Astrocyte (in vitro differentiated cells and primary cell): ENCODE measurements at regions not wholly inside any gene's neighbourhood (a gene's known extent, or its start where the extent isn't known, plus 50 kb on each side); places are given as distances from the start of the nearest gene placed in this dataset.

Experiments used
- DNase-seq: peaks from one replicate; pipeline ENCODE4 v3.0.0-alpha.2; 2010; ENCODE audit warnings: low read depth
- FAIRE-seq: peaks from 2 replicates; lab custom pipeline; 2011; peaks lifted over from hg19 to GRCh38; lab: Jason Lieb, UNC
- H2AFZ ChIP-seq: 2 replicates; pipeline ENCODE4 v1.6.0; 2012; ENCODE audit warnings: low read depth, low read length, inconsistent platforms
- H3K27ac ChIP-seq: 2 replicates; pipeline ENCODE4 v1.5.1; 2011; ENCODE audit warnings: low read depth, low read length, inconsistent platforms
- H3K27me3 ChIP-seq: 2 replicates; pipeline ENCODE4 v1.6.0; 2011; ENCODE audit warnings: low read length, inconsistent platforms; ENCODE audit not compliant: insufficient read depth
- H3K36me3 ChIP-seq: 2 replicates; pipeline ENCODE4 v1.5.1; 2011; ENCODE audit warnings: low read length, inconsistent platforms; ENCODE audit not compliant: insufficient read depth
- H3K4me1 ChIP-seq: 2 replicates; pipeline ENCODE4 v1.5.1; 2011; ENCODE audit warnings: low read length, inconsistent platforms; ENCODE audit not compliant: insufficient read depth
- H3K4me2 ChIP-seq: 2 replicates; pipeline ENCODE4 v1.6.0; 2012; ENCODE audit warnings: low read length, inconsistent platforms
- H3K4me3 ChIP-seq: 2 replicates; pipeline ENCODE4 v1.5.1; 2011; ENCODE audit warnings: low read depth, mild to moderate bottlenecking, low read length, inconsistent platforms; ENCODE audit not compliant: insufficient read depth
- H3K79me2 ChIP-seq: 2 replicates; pipeline ENCODE4 v1.6.0; 2012; ENCODE audit warnings: mild to moderate bottlenecking, low read length, inconsistent platforms; ENCODE audit not compliant: insufficient read depth
- H3K9ac ChIP-seq: 2 replicates; pipeline ENCODE4 v1.6.0; 2012; ENCODE audit warnings: mild to moderate bottlenecking, low read length, inconsistent platforms
- H3K9me3 ChIP-seq: 2 replicates; pipeline ENCODE4 v1.5.1; 2012; ENCODE audit warnings: low read depth, mild to moderate bottlenecking, low read length, inconsistent platforms; ENCODE audit not compliant: insufficient read depth
- H4K20me1 ChIP-seq: 2 replicates; pipeline ENCODE4 v1.6.0; 2012; ENCODE audit warnings: low read length, inconsistent platforms; ENCODE audit not compliant: insufficient read depth
- H3K27ac Mint-ChIP-seq: one replicate; pipeline ENCODE4 v1.8.0; 2021; ENCODE audit warnings: mild to moderate bottlenecking, mixed read lengths; ENCODE audit not compliant: unreplicated experiment
- H3K27me3 Mint-ChIP-seq: one replicate; pipeline ENCODE4 v1.8.0; 2021; ENCODE audit warnings: low read depth, mixed read lengths; ENCODE audit not compliant: unreplicated experiment
- H3K36me3 Mint-ChIP-seq: one replicate; pipeline ENCODE4 v1.8.0; 2021; ENCODE audit warnings: low read depth, mixed read lengths; ENCODE audit not compliant: unreplicated experiment
- H3K4me1 Mint-ChIP-seq: one replicate; pipeline ENCODE4 v1.8.0; 2021; ENCODE audit warnings: low read depth, mixed read lengths; ENCODE audit not compliant: unreplicated experiment
- H3K4me3 Mint-ChIP-seq: one replicate; pipeline ENCODE4 v1.8.0; 2021; ENCODE audit warnings: mild to moderate bottlenecking, moderate library complexity, mixed read lengths; ENCODE audit not compliant: unreplicated experiment
- H3K9me3 Mint-ChIP-seq: one replicate; pipeline ENCODE4 v1.8.0; 2021; ENCODE audit warnings: mild to moderate bottlenecking, mixed read lengths; ENCODE audit not compliant: unreplicated experiment
- CTCF ChIP-seq: IDR thresholded peaks from 2 replicates; pipeline ENCODE4 v1.5.1; 2011; ENCODE audit warnings: low read depth, mild to moderate bottlenecking, inconsistent platforms, low read length, moderate library complexity; ENCODE audit not compliant: insufficient read depth
- EZH2 ChIP-seq: IDR thresholded peaks from 2 replicates; pipeline ENCODE4 v1.6.1; 2012; ENCODE audit warnings: mild to moderate bottlenecking, low read length, inconsistent platforms; ENCODE audit not compliant: insufficient read depth

DNA sequence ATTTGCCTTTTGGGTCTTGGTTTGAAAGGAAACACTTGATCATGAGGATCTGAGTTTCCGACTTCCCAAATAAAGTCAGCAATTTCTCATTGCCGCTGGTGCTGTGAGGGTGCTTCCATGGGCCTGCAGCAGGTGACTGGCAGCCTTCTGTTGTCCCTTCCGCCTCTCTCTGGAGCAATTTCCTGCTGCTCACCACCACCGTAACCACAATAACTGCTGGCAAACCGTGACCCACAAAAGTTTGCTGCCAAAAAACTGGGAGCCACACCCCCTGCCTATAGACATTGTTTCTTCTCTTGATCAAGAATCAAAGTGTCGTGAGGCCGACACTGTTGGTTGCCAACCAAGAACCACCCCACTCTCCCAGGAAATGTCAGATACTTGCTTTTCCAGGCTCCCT is 164.0 kb downstream of the NR2F2 start:
- Mint-ChIP-seq H3K9me3 (no peaks in the 10 kb centered on the region), H3K4me1 (no peaks in the 10 kb centered on the region), H3K27ac (no peak overlapping the region), H3K36me3 (no peaks in the 10 kb centered on the region), H3K4me3 (no peak overlapping the region), H3K27me3 (peaks cover 16% of the 10 kb centered on the region)
- no peak overlapping the region for H2AFZ ChIP-seq
- H3K9me3 ChIP-seq = no peaks in the 10 kb centered on the region
- no peaks in the 10 kb centered on the region for H3K79me2 ChIP-seq
- H3K9ac ChIP-seq = no peak overlapping the region
- TF ChIP-seq EZH2 (no peak), CTCF (no peak)
- H3K27me3 ChIP-seq = no peaks in the 10 kb centered on the region
- H3K36me3 ChIP-seq = no peaks in the 10 kb centered on the region
- FAIRE-seq (no peak), DNase-seq (no peak)
- no peaks in the 10 kb centered on the region for H4K20me1 ChIP-seq
- H3K27ac ChIP-seq = no peak overlapping the region
- no peak overlapping the region for H3K4me2 ChIP-seq
- no peaks in the 10 kb centered on the region for H3K4me1 ChIP-seq
- H3K4me3 ChIP-seq = no peak overlapping the region

- no peaks in the 10 kb centered on the region for H3K4me1 ChIP-seq
- no peak for TF ChIP-seq EZH2
- no peak for TF ChIP-seq CTCF
- Mint-ChIP-seq H3K4me1 (no peaks in the 10 kb centered on the region), H3K4me3 (no peak overlapping the region), H3K9me3 (no peaks in the 10 kb centered on the region), H3K27ac (no peak overlapping the region), H3K27me3 (peaks cover 22% of the 10 kb centered on the region), H3K36me3 (no peaks in the 10 kb centered on the region)
- H3K4me3 ChIP-seq = no peak overlapping the region
- H4K20me1 ChIP-seq = no peaks in the 10 kb centered on the region
- no peak overlapping the region for H3K9ac ChIP-seq
- H3K36me3 ChIP-seq = no peaks in the 10 kb centered on the region
- H2AFZ ChIP-seq = no peak overlapping the region
- H3K79me2 ChIP-seq = no peaks in the 10 kb centered on the region
- no peaks in the 10 kb centered on the region for H3K27me3 ChIP-seq
- no peak overlapping the region for H3K27ac ChIP-seq
- no peak for FAIRE-seq
- H3K9me3 ChIP-seq = no peaks in the 10 kb centered on the region
- no peak for DNase-seq
- no peak overlapping the region for H3K4me2 ChIP-seq
These were observed 164.9 kb downstream of the NR2F2 start for GRCh38 chr15:96495386-96495785.

- Histone ChIP-seq H3K4me2 (no peak overlapping the region), H3K27ac (no peak overlapping the region), H3K4me1 (no peaks in the 10 kb centered on the region), H3K27me3 (no peaks in the 10 kb centered on the region), H2AFZ (no peak overlapping the region), H3K4me3 (no peak overlapping the region), H3K9me3 (no peaks in the 10 kb centered on the region), H4K20me1 (no peaks in the 10 kb centered on the region), H3K9ac (no peak overlapping the region), H3K79me2 (no peaks in the 10 kb centered on the region), H3K36me3 (no peaks in the 10 kb centered on the region)
- Mint-ChIP-seq H3K4me1 (no peaks in the 10 kb centered on the region), H3K27me3 (peaks cover 21% of the 10 kb centered on the region), H3K9me3 (no peaks in the 10 kb centered on the region), H3K36me3 (no peaks in the 10 kb centered on the region), H3K27ac (no peak overlapping the region), H3K4me3 (no peak overlapping the region)
- no peak for DNase-seq
- TF ChIP-seq CTCF (no peak), EZH2 (no peak)
- FAIRE-seq = no peak
These were observed 167.5 kb downstream of the NR2F2 start for GRCh38 chr15:96497951-96498350.
